ENCODE measurements at regions not wholly inside any gene's neighbourhood (a gene's known extent, or its start where the extent isn't known, plus 50 kb on each side); places are given as distances from the start of the nearest gene placed in this dataset.
"Not testable (repeated sequence)": the region's sequence is repeated elsewhere in the genome, so short reads cannot be mapped to it uniquely, and the experiment has no call there.

DNA sequence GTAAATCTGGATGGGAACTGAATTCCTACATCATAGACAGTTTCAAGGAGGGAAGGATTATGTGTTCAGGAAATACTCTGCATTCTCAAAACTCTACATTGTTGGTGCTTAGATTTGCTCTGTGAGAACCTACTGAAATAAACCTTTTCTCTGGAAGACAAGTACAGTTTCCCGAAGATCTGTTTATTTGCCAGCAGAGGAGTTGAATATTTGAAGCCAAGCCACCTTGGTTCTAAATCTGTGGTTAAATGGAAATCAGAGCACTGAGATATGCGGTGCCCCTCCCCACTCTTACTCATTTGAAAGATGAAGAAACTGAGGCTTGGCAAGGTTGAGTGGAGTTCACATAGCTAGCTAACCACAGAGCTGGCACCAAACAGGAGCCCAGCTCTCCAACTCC lies 146.3 kb upstream of the CTAGE1 start:
- DNase-seq (ENCODE audit: low spot score): no peak

DNA sequence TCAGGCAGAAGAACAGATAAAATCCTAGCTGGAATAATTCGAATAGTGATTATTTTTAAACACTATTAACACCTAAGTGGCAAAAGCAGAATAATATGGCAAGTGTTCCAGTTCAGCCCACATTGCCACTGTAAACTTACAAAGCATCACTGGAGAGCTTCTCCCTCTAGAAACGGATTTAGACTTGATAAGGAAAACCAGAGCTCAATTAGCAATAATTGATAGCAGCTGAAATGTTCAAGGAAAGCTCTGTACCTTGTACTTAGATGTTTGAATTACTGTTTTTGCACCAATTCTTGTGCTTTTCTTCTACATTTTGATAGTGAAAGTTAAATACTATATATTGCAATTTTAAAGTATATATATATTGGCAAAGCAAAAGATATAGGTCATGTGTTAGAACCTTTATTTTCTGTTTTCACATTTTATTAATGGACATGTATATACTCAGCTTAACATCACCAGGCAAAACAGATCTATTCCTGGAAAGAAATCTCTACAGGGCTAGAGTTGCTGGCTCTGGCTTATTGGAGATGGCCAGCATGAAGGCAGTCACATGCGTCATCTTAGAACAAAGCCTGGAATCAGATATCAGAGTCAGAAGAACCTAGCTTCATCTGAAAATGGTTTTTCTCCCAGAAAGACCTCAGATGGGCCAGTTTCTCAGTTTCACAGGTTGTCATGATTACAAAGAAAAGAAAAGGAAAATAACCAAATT lies 149.1 kb upstream of the CTAGE1 start:
- peak; percentile 74 for DNase-seq (ENCODE audit: low spot score)

DNA sequence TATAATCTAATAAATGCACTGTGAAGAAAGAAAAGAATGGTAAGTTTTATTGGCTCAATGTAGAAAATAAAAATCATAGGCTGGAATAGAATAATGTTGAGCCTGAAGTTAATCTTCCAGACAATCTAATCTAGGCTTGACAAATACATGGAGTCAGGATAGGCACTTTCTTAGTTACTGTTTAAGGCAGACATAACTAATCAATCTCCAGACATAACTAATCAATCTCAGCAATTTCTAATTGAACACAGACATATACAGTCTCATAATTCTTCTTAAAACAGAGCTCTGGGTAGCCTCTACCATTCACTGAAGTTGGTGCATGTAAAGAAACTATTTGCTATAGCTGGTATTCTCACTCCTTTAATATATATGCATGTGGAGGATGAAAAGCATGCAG lies 150.1 kb upstream of the CTAGE1 start:
- peak; percentile 36 for DNase-seq (ENCODE audit: low spot score)

DNA sequence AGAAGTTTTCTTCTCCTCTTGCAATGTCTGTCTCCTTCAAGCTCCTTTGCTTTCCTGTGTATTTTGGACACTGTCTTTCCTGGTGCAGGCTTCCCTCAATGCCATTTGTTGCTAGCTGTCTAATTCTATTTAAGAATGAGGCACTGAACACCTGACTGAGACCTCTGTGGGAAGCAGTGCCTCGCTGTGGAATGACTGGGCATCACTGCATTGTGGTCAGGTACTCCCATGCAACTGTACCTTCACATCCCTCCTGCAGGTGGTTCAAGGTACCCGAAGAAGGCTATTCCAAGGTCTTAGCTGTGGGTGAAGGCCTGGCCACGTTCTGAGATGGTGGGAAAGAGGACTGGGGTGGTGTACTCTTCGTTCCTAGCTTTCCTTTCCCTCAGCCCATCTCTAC lies 152.8 kb upstream of the CTAGE1 start:
- no peak for DNase-seq (ENCODE audit: low spot score)

DNA sequence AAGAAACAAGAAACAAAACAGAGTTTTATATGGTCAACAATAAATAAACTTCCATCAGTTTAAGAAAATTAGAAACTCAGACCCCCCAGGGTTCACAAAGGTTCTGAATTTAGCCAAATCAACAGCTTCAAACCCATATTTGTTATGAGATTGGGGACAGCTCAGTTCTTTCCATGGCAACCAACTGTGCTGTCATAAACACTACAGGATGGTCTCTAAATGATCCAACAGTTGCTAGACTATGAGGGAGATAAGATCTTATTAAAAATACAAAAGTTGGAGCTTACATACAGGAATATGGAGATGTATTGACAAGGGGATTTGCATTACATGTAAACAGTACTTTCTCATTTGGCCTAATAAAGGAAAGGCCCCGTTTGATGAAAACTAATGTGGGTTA lies 154.6 kb upstream of the CTAGE1 start:
- no peak for DNase-seq (ENCODE audit: low spot score)

DNA sequence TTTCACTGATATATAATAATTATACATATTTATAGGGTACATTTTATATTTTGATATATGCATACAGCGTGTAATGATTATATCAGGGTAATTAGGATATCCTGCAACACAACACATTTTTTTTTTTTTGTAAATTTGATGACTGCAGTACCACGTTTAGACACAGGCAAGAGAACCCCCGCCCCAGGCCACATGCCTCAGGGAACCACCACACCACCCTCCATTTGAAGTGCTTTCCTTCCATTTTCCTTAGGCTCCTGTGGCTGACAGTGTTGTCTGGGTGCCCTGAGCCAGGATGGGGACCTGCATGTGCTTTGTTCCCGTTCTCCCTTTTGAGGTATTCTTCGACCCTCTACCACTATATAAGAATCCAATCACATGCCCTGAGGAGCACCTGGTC lies 161.6 kb upstream of the CTAGE1 start:
- DNase-seq (ENCODE audit: low spot score): no peak

DNA sequence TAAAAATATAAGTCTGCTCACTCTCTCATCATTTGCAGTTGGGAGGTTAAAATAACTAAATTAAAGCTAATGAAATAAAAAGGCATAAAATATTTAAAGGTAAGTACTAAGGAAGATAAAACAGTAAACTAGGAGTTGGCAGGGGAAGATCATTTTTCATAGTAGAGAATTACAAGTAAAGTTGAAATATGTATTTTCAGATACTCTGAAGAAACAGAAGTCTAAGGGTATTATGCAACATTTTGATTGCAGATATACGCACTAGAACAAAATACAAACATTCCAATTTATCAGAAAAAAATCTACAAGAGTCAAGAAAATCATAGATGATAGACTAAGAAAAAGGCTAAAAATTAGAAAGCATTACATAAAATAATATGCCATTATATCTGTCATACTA lies 167.6 kb upstream of the CTAGE1 start:
- no peak for DNase-seq (ENCODE audit: low spot score)

DNA sequence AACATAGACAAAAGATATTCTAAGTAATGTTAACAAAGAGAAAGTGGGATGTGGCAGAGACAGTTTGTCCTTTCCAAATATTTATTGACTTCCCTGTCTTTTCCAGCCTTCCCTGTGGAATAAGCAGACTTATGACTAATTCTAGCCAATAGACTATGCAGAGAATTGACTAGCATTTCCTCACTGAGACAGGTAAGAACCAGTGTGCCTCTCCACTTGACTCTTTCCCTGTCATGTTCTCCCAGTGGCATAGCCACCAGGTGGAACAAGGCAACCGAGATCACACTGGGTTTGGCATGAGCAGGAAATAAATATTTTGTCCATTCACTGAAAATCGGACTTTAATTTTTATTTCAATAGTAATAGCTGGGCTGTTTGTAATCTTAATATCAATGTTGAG lies 168.1 kb upstream of the CTAGE1 start:
- DNase-seq (ENCODE audit: low spot score): no peak

DNA sequence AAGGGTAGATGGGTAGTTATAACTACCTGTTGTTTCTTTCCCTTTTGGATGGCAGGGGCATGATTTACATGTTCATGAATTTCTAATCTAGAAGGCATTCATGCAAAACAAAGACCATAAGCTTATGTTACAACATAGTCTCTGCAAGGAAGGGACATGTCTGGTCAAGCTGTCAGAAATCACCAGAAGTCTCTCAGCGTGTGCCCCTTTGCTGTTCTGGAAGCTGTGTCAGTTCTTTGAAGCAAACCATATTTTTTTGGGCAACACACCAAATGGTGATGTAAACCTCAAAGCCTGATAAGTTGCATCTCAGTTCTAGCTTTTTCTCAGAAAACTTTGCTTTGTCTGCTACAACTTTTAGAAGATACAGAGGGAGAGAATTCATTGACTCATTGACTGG lies 173.5 kb upstream of the CTAGE1 start:
- DNase-seq (ENCODE audit: low spot score): no peak

DNA sequence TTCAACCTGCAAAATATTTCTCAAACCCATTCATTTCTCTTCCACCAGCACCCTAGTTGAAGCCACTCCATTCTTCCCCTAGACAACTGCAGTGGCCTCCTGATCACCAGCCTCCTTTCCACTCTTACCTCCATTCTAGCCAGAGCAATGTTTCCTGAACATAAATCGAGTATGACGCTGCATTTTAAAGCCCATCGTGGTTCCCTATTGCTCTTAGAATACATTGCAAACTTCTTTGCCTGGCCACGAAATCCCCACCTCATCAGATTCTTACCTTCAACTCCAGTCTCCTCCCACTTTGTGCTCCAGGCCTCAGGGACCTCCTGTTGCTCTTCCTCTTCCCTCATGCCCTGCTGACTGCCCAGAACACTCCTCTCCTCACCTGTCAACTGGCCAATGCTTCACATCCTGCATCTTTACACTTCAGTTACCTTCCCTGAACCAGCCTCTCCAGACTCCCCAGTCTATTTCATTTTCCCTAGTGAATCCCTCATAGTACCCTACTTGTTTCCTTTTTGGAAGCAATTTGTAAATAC lies 176.5 kb upstream of the CTAGE1 start:
- DNase-seq (ENCODE audit: low spot score): no peak

DNA sequence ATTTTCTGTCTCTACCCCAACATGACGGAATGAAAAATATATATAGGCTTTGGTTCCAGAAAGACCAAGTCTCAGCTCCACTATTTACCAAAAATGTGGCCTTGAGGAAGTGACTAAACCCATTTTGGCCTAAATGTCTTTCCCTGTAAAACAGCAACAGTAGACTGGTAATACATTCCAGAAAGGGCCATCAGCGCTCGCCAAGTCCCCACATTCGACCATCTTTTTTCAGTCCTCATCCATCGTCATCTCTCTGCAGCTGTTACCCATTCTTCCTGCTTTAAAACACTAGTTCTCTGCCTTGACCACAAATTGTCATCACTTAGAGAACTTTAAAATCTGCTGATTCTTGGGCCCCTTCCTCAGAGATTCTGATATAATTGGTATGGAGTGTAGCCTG lies 183.8 kb upstream of the CTAGE1 start:
- DNase-seq (ENCODE audit: low spot score): no peak

DNA sequence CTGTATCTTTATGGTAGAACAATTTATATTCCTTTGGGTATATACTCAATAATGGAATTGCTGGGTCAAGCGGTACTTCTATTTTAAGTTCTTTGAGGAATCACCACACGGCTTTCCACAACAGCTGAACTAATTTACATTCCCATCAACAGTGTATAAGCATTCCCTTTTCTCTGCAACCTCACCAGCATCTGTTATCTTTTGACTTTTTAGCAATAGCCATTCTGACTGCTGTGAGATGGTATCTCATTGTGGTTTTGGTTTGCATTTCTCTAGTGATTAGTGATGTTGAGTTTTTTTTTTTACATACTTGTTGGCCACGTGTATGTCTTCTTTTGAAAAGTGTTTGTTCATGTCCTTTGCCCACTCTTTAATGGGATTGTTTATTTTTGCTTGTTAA lies 184.7 kb upstream of the CTAGE1 start:
- DNase-seq (ENCODE audit: low spot score): not testable (repeated sequence)

DNA sequence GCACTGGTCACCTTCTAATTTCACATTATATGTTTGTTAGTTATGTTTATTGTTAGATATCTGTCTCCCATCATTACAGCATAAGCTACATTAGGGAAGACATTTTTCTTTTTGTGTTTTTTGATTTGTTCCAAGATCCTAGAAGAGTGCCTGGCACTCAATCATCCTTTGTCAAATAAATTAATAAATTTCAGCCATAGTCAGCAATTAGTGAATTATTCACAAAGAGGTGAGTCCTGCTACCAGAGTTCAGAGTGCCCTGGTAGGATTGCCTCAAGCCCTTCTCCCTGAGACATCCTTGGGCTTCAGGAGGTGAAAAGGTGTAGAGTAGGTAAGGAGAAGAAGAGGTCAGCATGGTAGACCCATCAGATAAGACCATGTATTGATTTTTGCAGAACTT lies 186.2 kb upstream of the CTAGE1 start:
- DNase-seq (ENCODE audit: low spot score): no peak

DNA sequence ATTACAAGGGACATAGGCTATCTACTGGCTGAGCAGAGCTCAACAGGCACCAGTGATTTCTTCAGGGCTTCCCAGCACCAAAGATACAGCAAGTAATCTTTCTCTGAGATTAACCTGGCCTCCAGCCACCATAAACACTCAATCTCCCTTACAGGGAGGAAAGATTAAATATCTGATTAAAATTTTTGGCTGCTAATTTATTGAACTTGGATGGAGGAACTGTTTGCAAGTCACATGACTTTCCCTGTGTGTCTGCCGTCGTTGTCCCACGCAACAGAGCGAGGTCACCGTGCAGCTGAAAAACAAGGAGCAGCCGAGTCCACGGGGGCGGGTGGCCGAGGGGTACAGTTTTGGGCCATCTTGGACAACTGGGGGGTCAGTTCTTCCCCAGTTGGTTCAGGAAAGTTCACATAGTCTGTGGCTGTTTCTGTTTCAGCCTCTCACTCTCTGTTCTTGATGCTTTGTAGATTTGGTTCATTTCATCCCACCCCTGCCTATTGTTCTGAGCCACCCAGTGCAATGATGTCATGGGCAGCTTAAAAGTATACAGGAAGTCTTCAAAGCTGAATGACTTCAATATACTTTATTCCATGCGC lies 186.8 kb upstream of the CTAGE1 start:
- DNase-seq (ENCODE audit: low spot score): no peak

DNA sequence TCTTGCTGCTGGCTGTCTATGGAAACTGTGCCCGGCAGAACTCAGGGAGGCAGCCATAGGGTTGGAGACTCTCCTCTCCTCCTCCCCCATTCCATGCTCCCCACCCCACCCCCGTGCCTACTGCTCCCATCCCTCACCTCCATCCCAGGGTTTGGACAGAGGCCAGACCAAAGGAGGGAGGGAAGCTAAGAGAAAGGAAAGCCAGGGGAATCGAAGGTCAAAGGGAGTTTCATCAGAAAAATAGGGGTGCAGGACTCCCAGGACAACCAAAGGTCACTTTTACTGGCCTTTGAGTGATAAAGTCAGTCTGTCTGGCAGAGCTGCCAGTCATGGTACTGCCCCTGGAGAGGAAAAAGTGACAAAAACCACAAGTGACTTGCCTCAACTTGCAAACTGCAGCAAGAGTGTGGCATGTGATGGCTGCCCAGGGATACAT lies 187.3 kb upstream of the CTAGE1 start:
- no peak for DNase-seq (ENCODE audit: low spot score)

DNA sequence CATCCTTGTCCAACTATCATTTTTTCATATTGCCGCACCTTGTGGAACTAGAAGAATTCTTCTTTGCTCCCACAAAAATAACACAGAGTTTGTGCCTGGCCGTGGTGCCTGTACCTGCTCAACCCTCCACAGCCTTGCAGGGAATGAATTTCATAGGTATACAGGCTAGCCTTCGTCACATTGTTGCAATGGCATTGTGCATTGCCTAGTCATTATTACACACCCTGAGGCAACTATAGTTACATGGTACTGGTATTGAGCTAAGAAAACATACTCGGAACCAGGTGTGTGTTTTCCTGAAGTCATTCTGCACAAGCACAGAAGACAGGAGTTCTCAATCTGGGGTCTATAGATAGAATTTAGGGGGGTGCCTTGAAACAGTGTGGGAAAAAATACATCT lies 188.0 kb upstream of the CTAGE1 start:
- no peak for DNase-seq (ENCODE audit: low spot score)

DNA sequence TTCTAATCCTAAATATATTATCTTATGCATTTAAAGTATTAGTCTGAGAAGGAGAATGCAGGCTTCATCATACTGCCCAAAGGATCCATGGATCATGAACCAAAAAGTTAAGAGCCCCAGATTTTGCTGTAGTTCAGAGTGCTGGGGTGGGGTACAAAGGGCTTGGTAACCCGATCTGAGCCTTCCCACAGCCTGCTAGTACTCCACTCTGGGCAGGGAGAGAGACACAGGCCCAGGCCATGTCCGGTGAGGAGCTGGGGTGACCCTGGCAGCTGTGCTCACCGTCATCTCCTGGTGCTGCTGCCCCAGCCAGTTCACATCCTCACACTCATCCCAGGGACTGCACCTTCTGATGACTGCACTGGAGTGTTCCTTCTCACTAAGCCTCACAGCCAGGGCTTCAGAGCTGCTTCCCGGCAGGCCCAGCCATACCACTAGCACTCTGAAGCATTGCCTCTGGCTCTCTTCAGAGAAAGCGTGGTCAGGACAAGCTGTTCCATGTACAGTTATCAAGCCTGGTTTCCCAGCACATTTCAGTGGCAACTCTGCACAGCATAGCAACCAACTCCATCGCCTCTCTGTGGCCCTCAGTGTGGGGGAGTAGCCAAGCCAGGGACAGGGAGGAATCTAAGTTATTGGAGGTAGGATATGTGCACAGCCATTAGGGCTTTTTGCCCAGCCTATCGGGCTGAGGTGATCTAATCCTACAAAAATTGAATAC lies 189.0 kb upstream of the CTAGE1 start:
- no peak for DNase-seq (ENCODE audit: low spot score)

DNA sequence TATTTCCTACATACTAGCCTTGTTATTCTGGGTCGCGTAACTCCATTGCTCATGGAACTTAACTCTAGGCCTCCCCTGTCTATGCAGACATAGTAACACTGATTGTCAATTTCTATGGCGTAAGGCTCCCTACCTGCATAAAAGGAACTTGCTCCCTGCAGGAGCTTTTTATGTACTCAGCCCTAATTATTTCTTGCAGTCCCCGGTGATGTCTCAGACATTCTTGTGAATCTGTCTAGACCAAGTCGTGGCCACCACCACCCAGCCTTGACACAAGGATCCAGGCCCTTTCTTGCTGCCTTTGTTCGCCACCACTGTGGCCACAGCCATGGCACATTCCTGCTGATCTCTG lies 189.5 kb upstream of the CTAGE1 start:
- no peak for DNase-seq (ENCODE audit: low spot score)

DNA sequence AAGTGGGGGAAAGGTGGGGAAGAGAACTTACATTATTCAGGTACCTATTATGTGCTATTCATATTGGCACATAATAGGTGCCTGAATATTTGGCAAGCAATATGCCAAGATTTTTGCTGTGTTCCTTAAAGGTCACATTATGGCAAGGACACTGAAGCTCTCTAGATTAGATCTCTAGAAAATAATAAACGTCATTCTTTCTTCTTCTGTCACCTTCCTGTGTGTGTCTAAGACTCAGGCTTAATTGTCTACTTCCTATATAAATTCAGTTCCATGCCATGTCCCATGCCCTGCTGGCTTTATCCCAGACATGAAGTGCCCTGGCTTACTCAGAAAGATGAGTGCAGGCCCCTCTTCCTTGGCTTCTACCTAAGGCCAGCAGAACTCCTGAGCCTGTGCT lies 191.1 kb upstream of the CTAGE1 start:
- no peak for DNase-seq (ENCODE audit: low spot score)

DNA sequence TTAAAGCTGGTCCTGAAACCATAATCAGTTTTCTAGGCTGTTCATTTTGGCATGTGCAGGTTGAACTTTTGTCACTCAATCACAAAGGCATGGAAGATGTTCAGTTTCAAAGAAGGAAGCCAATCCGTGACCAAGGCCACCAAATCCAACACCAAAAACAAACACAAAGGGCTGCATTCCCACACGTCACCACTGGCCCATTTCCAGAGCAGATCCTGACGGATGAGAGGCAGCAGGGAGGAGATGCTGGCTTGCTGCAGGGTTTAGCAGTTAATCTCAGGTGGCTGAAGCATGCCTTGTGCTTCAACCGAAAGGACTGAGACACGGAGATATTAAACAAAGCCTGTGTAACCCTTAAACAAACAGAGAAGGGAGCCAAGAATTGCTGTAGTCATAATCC lies 191.9 kb upstream of the CTAGE1 start:
- no peak for DNase-seq (ENCODE audit: low spot score)

DNA sequence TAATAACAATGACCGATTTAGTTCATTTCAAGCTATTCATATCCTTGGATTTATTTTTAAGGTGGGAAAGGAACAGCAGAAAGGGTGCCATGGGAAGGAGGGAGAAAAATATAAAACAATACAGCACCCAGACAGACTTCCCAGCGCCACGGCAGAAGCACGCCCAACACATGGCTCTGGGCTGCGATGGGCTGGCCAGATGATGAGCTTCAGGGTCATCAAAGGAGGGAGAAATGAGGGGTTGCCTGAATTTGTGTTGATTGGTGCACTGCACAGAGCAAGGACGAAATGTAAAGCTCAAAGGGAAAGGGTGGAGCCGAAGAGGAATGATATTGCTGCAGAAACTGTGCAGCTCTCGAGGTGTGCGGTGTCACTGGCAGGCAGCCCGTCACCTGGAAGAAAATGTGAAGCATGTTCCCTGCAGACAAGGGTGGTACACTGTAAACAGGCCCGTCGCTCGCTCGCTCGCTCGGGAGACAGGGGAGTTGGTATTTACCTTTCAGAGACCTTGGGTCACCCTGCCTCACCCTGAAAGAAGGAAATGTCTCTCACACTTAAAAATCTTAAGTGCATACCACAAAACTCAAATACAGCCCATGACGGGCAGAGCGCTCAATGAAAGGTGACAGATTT lies 195.5 kb upstream of the CTAGE1 start:
- no peak for DNase-seq (ENCODE audit: low spot score)

DNA sequence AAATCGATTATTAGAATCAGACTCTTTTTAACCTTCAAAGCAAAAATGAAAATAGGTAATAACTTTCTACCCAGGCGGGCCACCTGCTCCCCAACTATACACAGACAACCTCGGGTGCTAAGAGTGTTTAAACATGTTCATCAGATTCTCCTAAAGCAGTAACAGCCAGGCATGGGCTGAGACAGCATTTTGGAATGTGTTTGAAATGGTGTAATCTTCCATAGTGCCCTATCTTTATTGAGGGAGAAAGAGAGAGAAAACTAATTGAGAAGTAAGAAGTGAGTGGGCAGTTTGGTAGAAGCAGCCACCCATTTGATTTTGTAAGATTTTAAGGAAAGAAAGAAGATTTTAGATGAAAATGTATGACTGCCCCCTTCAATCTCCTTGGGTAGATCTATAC lies 196.1 kb upstream of the CTAGE1 start:
- no peak for DNase-seq (ENCODE audit: low spot score)

Data from SK-N-DZ (cell line).